DND-41 (cell line): ENCODE measurements at regions not wholly inside any gene's neighbourhood (a gene's known extent, or its start where the extent isn't known, plus 50 kb on each side); places are given as distances from the start of the nearest gene placed in this dataset.
"Not testable (repeated sequence)": the region's sequence is repeated elsewhere in the genome, so short reads cannot be mapped to it uniquely, and the experiment has no call there.

Experiments used
- CTCF ChIP-seq: IDR thresholded peaks from 2 replicates; pipeline ENCODE4 v1.5.1; 2012; ENCODE audit warnings: borderline replicate concordance, low read length, moderate library complexity, mild to moderate bottlenecking; ENCODE audit not compliant: poor library complexity, severe bottlenecking; ENCODE audit errors: extremely low read depth
- EZH2 ChIP-seq: IDR thresholded peaks from 3 replicates; pipeline ENCODE4 v1.6.1; 2012; ENCODE audit warnings: borderline replicate concordance, low read depth, mild to moderate bottlenecking, moderate library complexity, low read length, inconsistent platforms; ENCODE audit not compliant: severe bottlenecking

- TF ChIP-seq CTCF, EZH2: not testable (repeated sequence)
Observed at GRCh38 chr2:183546560-183547350, 422.5 kb downstream of the NUP35 start.
